ENCODE measurements at regions not wholly inside any gene's neighbourhood (a gene's known extent, or its start where the extent isn't known, plus 50 kb on each side); places are given as distances from the start of the nearest gene placed in this dataset.

DNA sequence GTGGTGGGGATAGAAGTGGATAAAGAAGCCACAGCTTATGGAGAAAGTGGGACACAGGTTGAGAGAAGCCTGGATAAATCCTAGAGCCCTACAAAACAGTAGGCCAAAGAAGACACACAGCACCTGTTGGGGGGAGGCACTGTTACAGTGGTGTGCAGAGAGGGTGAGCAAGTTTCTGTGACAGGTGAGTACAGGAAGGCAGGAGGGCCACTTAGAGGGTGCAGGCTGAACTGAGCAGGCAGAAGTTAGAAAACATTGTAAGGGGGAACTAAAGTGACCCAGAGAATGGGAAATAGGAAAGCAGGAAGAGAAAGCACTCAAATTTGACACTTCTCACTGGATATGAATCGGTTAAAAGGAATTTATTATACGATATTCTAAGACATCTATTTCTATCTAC, 146.1 kb upstream of the TMCO5A start:
- TF ChIP-seq, protein P1, sequence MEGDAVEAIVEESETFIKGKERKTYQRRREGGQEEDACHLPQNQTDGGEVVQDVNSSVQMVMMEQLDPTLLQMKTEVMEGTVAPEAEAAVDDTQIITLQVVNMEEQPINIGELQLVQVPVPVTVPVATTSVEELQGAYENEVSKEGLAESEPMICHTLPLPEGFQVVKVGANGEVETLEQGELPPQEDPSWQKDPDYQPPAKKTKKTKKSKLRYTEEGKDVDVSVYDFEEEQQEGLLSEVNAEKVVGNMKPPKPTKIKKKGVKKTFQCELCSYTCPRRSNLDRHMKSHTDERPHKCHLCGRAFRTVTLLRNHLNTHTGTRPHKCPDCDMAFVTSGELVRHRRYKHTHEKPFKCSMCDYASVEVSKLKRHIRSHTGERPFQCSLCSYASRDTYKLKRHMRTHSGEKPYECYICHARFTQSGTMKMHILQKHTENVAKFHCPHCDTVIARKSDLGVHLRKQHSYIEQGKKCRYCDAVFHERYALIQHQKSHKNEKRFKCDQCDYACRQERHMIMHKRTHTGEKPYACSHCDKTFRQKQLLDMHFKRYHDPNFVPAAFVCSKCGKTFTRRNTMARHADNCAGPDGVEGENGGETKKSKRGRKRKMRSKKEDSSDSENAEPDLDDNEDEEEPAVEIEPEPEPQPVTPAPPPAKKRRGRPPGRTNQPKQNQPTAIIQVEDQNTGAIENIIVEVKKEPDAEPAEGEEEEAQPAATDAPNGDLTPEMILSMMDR (IDR thresholded peaks at IDR 0.05) = no peak
- Histone ChIP-seq H3K27ac (no peak overlapping the region), H3K4me3 (no peak overlapping the region)
- no peak for DNase-seq (ENCODE audit: low spot score)

DNA sequence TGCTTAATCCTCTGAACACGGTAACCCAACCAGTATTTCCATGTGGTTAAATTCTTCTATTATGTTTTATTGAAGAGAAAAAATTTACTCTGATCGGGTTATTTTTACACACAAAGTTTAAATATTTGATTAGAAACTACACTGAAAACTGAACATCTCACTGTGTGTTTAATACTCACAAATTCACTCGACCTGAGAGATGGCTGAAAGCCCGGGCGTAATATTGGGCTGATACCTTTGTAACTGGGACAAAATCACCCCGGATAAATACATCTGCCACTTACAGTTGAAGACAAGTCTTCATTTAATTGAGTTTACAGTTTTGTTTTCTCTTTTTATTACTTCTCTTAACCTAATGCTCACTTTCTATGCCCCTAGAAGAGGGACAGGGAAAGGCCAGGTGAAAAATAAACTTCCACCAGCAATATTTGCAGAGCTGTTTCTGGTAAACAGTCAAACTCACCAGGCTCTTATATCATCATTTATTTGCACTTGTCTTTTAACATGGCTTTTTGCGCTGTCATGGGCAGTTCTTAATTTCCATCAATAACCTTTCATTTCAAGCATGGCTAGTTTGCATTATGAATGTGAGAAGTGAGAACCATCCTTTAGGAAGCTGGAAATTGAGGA, 145.6 kb upstream of the TMCO5A start:
- no peak for DNase-seq (ENCODE audit: low spot score)
- H3K4me3 ChIP-seq = no peak overlapping the region
- H3K27ac ChIP-seq = no peak overlapping the region
- TF ChIP-seq, protein P1 (IDR thresholded peaks at IDR 0.05) = no peak

DNA sequence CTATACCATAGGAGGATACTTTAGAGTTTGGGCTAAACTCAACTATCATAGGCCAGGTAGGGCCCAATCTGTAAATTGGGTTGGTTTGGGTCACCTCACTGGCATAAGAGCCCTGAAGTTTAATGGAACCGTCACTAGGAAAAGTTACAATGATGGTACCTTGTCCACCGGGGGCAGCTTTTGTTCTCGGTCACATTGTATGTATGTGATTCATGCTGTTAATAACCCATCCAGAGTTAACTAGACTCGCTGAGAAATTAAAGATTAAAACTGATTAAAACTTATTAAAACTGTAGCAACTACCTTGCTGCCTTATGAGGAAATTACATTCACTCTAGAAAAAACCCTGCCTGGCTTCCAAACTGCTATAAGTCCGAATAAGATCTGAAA, 145.0 kb upstream of the TMCO5A start:
- Histone ChIP-seq H3K27ac (no peak overlapping the region), H3K4me3 (no peak overlapping the region)
- TF ChIP-seq, protein P1 (IDR thresholded peaks at IDR 0.05) = no peak
- DNase-seq (ENCODE audit: low spot score) = no peak

DNA sequence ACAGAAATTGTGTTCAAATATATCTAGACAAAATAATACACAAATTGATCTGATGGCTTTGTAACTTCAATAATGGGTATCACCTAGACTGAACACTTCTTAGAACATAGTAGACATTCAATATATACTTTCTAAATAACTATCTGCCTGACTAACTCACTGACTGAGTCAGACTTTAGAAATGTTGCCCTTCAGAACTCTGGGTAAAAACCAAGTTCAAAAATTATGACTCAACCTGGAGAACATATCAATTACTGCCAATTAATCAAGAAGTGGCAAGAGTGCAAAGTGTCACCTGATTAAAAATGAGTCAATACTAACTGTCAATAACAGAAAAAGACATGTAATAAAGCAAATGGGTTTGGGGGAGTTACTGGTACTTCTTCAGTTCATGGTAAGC, 144.6 kb upstream of the TMCO5A start:
- Histone ChIP-seq H3K4me3 (no peak overlapping the region), H3K27ac (no peak overlapping the region)
- TF ChIP-seq, protein P1 (IDR thresholded peaks at IDR 0.05) = no peak
- DNase-seq (ENCODE audit: low spot score) = no peak

DNA sequence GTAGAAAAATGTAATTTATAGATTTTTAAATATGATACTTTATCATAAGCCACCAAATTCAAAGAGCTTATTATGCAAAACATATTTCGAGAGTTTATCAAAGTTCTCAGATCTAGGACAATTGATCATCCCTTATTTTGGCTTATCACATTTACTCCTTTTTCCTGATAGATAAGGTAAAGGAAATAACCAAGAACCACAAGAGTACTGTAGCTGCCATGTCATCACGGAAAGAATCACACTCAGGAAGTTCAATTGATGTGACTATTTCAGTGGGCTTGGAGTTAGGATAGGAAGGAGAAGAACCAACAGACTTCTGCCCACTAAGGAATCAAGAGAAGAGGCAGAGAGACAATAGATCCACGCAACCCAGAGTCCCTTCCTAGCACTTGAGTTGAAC, 142.7 kb upstream of the TMCO5A start:
- DNase-seq (ENCODE audit: low spot score) = no peak
- no peak overlapping the region for H3K27ac ChIP-seq
- TF ChIP-seq, protein P1 (IDR thresholded peaks at IDR 0.05) = no peak
- H3K4me3 ChIP-seq = no peak overlapping the region

DNA sequence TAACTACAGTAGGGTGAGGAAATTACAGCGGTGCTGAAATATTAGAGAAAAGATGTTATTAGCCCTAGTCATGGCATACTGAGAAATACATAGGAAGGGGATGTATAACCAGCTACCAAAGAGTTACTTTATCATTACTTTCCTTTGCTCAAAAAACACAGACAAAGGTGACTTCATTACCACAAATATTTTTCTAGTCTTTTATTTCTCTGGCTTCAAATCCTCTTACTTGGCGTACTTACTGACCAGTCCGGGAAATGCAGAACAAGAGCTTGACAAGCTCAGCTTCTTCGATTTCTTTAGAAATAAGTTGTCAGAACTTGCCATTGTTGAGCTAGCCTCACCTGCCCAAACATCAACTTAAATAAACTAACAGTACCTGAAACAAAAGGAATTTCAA, 142.1 kb upstream of the TMCO5A start:
- TF ChIP-seq, protein P1 (IDR thresholded peaks at IDR 0.05) = no peak
- no peak overlapping the region for H3K4me3 ChIP-seq
- no peak for DNase-seq (ENCODE audit: low spot score)
- H3K27ac ChIP-seq = no peak overlapping the region

DNA sequence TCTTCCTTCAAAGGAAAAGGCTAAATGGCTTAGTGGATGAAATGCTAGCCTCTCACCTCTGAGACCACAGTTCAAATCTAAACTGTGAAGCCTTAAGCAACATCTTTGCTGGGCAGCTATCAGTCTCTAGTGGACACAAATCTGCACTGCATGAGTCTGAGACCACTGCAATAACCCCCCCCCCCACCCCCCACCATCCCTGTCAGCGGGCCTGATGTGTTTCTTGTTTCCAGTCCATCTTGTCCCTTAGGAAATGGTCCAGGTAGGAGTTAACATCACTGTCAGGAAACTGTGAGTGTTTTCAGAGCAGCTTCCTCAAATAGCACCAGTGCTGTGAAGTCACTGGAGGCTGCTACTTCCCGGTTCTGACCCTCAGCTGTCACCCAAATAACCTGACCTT, 140.6 kb upstream of the TMCO5A start:
- Histone ChIP-seq H3K4me3 (no peak overlapping the region), H3K27ac (no peak overlapping the region)
- TF ChIP-seq, protein P1 (IDR thresholded peaks at IDR 0.05) = no peak
- no peak for DNase-seq (ENCODE audit: low spot score)

All from coronary artery (tissue), 2 donors.